ENCODE measurements at regions not wholly inside any gene's neighbourhood (a gene's known extent, or its start where the extent isn't known, plus 50 kb on each side); places are given as distances from the start of the nearest gene placed in this dataset.

DNA sequence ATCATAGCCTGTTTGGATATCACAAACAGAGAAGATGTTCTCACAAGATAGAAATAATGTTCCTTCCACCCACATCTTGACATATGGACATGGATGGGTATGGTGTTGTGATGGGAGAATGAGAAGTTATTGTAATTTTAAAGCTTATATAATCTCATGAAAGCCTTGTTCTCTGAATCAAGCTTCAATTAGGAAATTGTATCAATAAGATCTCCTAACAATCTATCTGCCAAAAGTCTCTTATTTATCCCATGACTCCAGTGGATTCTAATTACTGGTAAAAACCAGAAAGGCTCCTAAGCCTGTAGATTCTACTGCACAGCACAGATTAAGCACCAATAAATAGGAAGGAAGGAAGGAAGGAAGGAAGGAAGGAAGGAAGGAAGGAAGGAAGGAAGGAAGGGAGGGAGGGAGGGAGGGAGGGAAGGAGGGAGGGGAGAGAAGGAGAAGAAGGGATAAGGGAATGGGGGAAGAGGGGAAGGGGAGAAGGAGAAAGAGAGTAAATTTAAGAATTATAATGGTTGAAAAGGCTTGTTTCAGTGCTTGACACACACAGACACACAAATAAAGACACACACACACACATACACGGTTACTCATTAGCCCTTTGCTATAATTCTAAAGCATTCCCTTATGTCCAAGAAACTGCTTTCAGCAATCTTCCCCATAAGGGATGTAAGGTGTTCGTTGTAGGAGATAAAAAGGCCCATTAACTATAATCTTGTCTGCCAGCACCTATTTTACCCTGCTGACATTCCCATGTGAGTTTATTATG, 258.0 kb upstream of the API5 start:
- H3K9me3 ChIP-seq (ENCODE audit: control insufficient read depth, insufficient read depth, low read length), result no peaks in the 10 kb centered on the region
- no peaks in the 10 kb centered on the region for H3K79me2 ChIP-seq (ENCODE audit: control insufficient read depth, low read length)
- H3F3A ChIP-seq (ENCODE audit: control insufficient read depth, insufficient read depth), result no peaks in the 10 kb centered on the region
- no peaks in the 10 kb centered on the region for H3K27me3 ChIP-seq (ENCODE audit: control insufficient read depth, low read length)
- H3K27ac ChIP-seq (ENCODE audit: low read depth, low read length), result no peak overlapping the region
- H3K9me2 ChIP-seq (replicated peaks; ENCODE audit: control insufficient read depth, low read length), result no peaks in the 10 kb centered on the region
- TF ChIP-seq, protein P1, sequence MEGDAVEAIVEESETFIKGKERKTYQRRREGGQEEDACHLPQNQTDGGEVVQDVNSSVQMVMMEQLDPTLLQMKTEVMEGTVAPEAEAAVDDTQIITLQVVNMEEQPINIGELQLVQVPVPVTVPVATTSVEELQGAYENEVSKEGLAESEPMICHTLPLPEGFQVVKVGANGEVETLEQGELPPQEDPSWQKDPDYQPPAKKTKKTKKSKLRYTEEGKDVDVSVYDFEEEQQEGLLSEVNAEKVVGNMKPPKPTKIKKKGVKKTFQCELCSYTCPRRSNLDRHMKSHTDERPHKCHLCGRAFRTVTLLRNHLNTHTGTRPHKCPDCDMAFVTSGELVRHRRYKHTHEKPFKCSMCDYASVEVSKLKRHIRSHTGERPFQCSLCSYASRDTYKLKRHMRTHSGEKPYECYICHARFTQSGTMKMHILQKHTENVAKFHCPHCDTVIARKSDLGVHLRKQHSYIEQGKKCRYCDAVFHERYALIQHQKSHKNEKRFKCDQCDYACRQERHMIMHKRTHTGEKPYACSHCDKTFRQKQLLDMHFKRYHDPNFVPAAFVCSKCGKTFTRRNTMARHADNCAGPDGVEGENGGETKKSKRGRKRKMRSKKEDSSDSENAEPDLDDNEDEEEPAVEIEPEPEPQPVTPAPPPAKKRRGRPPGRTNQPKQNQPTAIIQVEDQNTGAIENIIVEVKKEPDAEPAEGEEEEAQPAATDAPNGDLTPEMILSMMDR (IDR thresholded peaks at IDR 0.05; ENCODE audit: low read depth, low read length, poor library complexity, severe bottlenecking), result no peak
- no peak for TF ChIP-seq EZH2phosphoT487 (IDR thresholded peaks at IDR 0.05; ENCODE audit: borderline replicate concordance, low read length)
- no peak overlapping the region for H3K4me2 ChIP-seq (ENCODE audit: low read length)
- no peaks in the 10 kb centered on the region for H3K4me1 ChIP-seq (ENCODE audit: control insufficient read depth, low read length)
- H3K4me3 ChIP-seq (ENCODE audit: low read length), result no peak overlapping the region
- no peaks in the 10 kb centered on the region for H4K20me1 ChIP-seq (ENCODE audit: control insufficient read depth, insufficient read depth, low read depth, low read length)
- H3K36me3 ChIP-seq (ENCODE audit: control insufficient read depth, low read length), result no peaks in the 10 kb centered on the region

DNA sequence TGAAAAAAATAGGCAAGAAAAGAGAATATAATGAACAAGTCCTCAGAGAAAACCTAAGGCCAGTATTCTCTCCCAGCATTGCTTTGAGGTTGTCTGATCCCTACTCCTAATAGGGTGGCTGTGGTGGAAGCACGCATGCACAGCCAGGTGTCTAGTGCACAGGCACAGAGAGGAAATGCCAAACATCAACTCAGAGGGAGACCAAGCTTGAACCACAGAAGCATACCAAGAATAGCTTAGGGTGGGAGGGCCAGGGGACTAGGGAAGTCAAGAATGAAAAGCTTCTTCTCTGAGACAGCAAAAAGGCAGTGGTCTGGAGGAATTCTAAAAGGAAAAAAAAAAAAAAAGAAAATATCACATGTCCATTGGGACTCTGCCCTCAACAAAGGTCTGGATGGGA, 244.1 kb upstream of the API5 start:
- Histone ChIP-seq H3K9me2 (replicated peaks; ENCODE audit: control insufficient read depth, low read length) (no peaks in the 10 kb centered on the region), H3K4me1 (ENCODE audit: control insufficient read depth, low read length) (no peaks in the 10 kb centered on the region), H3K79me2 (ENCODE audit: control insufficient read depth, low read length) (no peaks in the 10 kb centered on the region), H4K20me1 (ENCODE audit: control insufficient read depth, insufficient read depth, low read depth, low read length) (no peaks in the 10 kb centered on the region), H3K36me3 (ENCODE audit: control insufficient read depth, low read length) (no peaks in the 10 kb centered on the region), H3K4me3 (ENCODE audit: low read length) (no peak overlapping the region), H3K9me3 (ENCODE audit: control insufficient read depth, insufficient read depth, low read length) (no peaks in the 10 kb centered on the region), H3K27me3 (ENCODE audit: control insufficient read depth, low read length) (no peaks in the 10 kb centered on the region), H3F3A (ENCODE audit: control insufficient read depth, insufficient read depth) (no peaks in the 10 kb centered on the region), H3K27ac (ENCODE audit: low read depth, low read length) (no peak overlapping the region), H3K4me2 (ENCODE audit: low read length) (no peak overlapping the region)
- no peak for TF ChIP-seq EZH2phosphoT487 (IDR thresholded peaks at IDR 0.05; ENCODE audit: borderline replicate concordance, low read length)
- TF ChIP-seq, protein P1 (IDR thresholded peaks at IDR 0.05; ENCODE audit: low read depth, low read length, poor library complexity, severe bottlenecking), result no peak

DNA sequence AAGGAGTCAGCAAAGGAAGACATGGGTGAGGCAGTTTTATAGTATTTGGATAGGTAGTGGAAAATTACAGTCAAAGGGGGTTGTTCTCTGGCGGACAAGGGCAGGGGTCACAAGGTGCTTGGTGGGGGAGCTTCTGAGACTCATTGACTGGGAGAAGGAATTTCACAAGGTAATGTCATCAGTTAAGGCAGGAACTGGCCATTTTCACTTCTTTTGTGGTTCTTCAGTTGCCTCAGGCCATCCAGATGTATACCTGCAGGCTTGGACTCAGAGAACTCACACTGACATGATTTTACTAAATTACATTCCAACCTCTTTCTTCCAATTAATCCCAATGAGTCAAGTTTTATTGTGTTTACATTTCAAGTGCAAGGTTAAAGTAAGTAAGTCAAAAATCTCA, 240.5 kb upstream of the API5 start:
- H3K27me3 ChIP-seq (ENCODE audit: control insufficient read depth, low read length), result no peaks in the 10 kb centered on the region
- no peaks in the 10 kb centered on the region for H4K20me1 ChIP-seq (ENCODE audit: control insufficient read depth, insufficient read depth, low read depth, low read length)
- H3K4me1 ChIP-seq (ENCODE audit: control insufficient read depth, low read length), result no peaks in the 10 kb centered on the region
- H3K4me3 ChIP-seq (ENCODE audit: low read length), result no peak overlapping the region
- no peak for TF ChIP-seq EZH2phosphoT487 (IDR thresholded peaks at IDR 0.05; ENCODE audit: borderline replicate concordance, low read length)
- TF ChIP-seq, protein P1 (IDR thresholded peaks at IDR 0.05; ENCODE audit: low read depth, low read length, poor library complexity, severe bottlenecking), result no peak
- no peak overlapping the region for H3K27ac ChIP-seq (ENCODE audit: low read depth, low read length)
- H3K79me2 ChIP-seq (ENCODE audit: control insufficient read depth, low read length), result no peaks in the 10 kb centered on the region
- H3K4me2 ChIP-seq (ENCODE audit: low read length), result no peak overlapping the region
- no peaks in the 10 kb centered on the region for H3F3A ChIP-seq (ENCODE audit: control insufficient read depth, insufficient read depth)
- H3K9me2 ChIP-seq (replicated peaks; ENCODE audit: control insufficient read depth, low read length), result no peaks in the 10 kb centered on the region
- H3K36me3 ChIP-seq (ENCODE audit: control insufficient read depth, low read length), result no peaks in the 10 kb centered on the region
- H3K9me3 ChIP-seq (ENCODE audit: control insufficient read depth, insufficient read depth, low read length), result no peaks in the 10 kb centered on the region

Measured in DOHH2 (cell line).